HFFc6 (cell line): ENCODE measurements at regions not wholly inside any gene's neighbourhood (a gene's known extent, or its start where the extent isn't known, plus 50 kb on each side); places are given as distances from the start of the nearest gene placed in this dataset.

Experiments used
- DNase-seq: peaks from one replicate; pipeline ENCODE4 v3.0.0-alpha.2; 2018
- H3K27ac Mint-ChIP-seq: 2 replicates; pipeline ENCODE4 v1.8.0; 2020; ENCODE audit warnings: mild to moderate bottlenecking, mixed read lengths
- H3K27me3 Mint-ChIP-seq: 2 replicates; pipeline ENCODE4 v1.8.0; 2021; ENCODE audit warnings: mild to moderate bottlenecking, moderate library complexity, mixed read lengths; ENCODE audit not compliant: insufficient read depth
- H3K36me3 Mint-ChIP-seq: 2 replicates; pipeline ENCODE4 v1.8.0; 2021; ENCODE audit warnings: low read depth, mixed read lengths
- H3K4me1 Mint-ChIP-seq: 2 replicates; pipeline ENCODE4 v1.8.0; 2020; ENCODE audit warnings: low read depth, mixed read lengths
- H3K4me3 Mint-ChIP-seq: 2 replicates; pipeline ENCODE4 v1.8.0; 2020; ENCODE audit warnings: mild to moderate bottlenecking, moderate library complexity, mixed read lengths
- H3K9me3 Mint-ChIP-seq: 2 replicates; pipeline ENCODE4 v1.8.0; 2020; ENCODE audit warnings: mild to moderate bottlenecking, mixed read lengths
- CTCF ChIP-seq: fragments of 200-600 bp; sonication (generic); IDR thresholded peaks from 2 replicates; pipeline ENCODE4 v1.5.0; 2021; ENCODE audit warnings: antibody characterized with exemption, mild to moderate bottlenecking

- no peaks in the 10 kb centered on the region for H3K36me3 Mint-ChIP-seq
- no peaks in the 10 kb centered on the region; the same call in 1 of the 2 replicates for H3K27me3 Mint-ChIP-seq
- no peak for DNase-seq
- H3K4me1 Mint-ChIP-seq: no peaks in the 10 kb centered on the region
- no peaks in the 10 kb centered on the region for H3K9me3 Mint-ChIP-seq
- no peak overlapping the region for H3K27ac Mint-ChIP-seq
- H3K4me3 Mint-ChIP-seq: no peak overlapping the region
- no peak for TF ChIP-seq CTCF
These were observed 79.4 kb upstream of the CNTN3 start for GRCh38 chr3:74693696-74694393.

- no peak for DNase-seq
- no peak for TF ChIP-seq CTCF
These were observed 78.8 kb upstream of the CNTN3 start for GRCh38 chr3:74693251-74693650.

DNA sequence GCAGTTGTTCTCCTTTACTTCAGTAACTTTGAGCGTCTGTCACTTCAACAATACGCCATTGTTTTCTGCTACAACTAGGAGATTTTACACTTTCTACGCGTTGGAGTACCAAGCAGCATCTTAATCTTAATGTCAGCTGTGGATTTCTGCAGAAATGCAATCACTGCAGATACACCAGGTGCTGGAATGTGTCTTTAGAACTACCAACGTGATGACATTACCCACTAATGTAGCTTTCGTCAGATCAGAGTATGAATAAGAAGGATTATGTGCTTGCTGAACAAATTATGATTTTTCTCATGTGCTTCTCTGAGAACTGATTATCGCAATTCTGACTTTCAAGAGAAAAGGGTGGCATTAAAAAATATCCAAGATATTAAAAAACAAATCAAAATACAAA is 77.5 kb upstream of the CNTN3 start:
- no peak overlapping the region for H3K27ac Mint-ChIP-seq
- DNase-seq: no peak
- no peaks in the 10 kb centered on the region for H3K36me3 Mint-ChIP-seq
- TF ChIP-seq CTCF: no peak
- H3K9me3 Mint-ChIP-seq: no peaks in the 10 kb centered on the region
- no peaks in the 10 kb centered on the region for H3K4me1 Mint-ChIP-seq
- H3K4me3 Mint-ChIP-seq: no peak overlapping the region
- no peaks in the 10 kb centered on the region; the same call in 1 of the 2 replicates for H3K27me3 Mint-ChIP-seq

More at GRCh38 chr3:74693251-74693650, 78.8 kb upstream of the CNTN3 start:
- no peaks in the 10 kb centered on the region for H3K36me3 Mint-ChIP-seq
- H3K27me3 Mint-ChIP-seq: no peaks in the 10 kb centered on the region; the same call in 1 of the 2 replicates
- no peaks in the 10 kb centered on the region for H3K9me3 Mint-ChIP-seq
- no peaks in the 10 kb centered on the region for H3K4me1 Mint-ChIP-seq
- no peak overlapping the region for H3K27ac Mint-ChIP-seq
- H3K4me3 Mint-ChIP-seq: no peak overlapping the region

GRCh38 chr3:74673326-74673725 is 58.9 kb upstream of the CNTN3 start:
- DNase-seq: no peak
- H3K4me1 Mint-ChIP-seq: no peaks in the 10 kb centered on the region
- H3K27me3 Mint-ChIP-seq: no peaks in the 10 kb centered on the region
- no peak for TF ChIP-seq CTCF
- H3K9me3 Mint-ChIP-seq: no peaks in the 10 kb centered on the region
- no peak overlapping the region for H3K4me3 Mint-ChIP-seq
- no peaks in the 10 kb centered on the region for H3K36me3 Mint-ChIP-seq
- H3K27ac Mint-ChIP-seq: no peak overlapping the region

DNA sequence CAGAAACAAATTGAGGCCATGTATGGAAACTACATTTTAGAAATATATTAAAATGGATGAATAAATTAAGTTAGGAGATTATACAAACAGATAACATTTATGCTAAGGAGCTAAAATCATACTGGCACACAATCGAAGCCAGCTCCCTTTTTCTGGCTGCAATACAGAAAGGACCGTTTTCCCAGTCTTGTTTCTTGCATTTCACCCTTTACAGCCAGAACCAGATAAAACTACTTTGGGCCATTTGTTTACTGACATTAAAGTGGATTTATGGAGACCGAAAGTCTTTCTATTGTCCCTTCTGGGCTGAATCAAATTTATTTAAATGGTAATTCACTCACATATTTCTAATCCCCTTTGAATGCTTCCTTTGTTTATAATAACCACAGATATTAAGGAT is 50.1 kb upstream of the CNTN3 start:
- Mint-ChIP-seq H3K27ac (no peak overlapping the region), H3K36me3 (peaks cover 12% of the 10 kb centered on the region), H3K4me3 (no peak overlapping the region), H3K27me3 (peaks cover 2% of the 10 kb centered on the region), H3K4me1 (no peaks in the 10 kb centered on the region), H3K9me3 (peaks cover 19% of the 10 kb centered on the region)
- TF ChIP-seq CTCF: no peak
- no peak for DNase-seq
